Heart right ventricle (tissue), 16 donors: ENCODE measurements at regions not wholly inside any gene's neighbourhood (a gene's known extent, or its start where the extent isn't known, plus 50 kb on each side); places are given as distances from the start of the nearest gene placed in this dataset.

Experiments used
- ATAC-seq, 8 donors: fragments of 200-7000 bp; cut with Tn5 transposase; one replicate each; pipeline ENCODE4 v1.9.1; 2020; ENCODE audit warnings: mild to moderate bottlenecking in 8 of 8, moderate library complexity in 8 of 8, moderate number of reproducible peaks in 1 of 8
- DNase-seq, 2 donors: peaks; one replicate each; pipeline ENCODE4 v3.0.0-alpha.2; 2020
- H3K27ac ChIP-seq, 10 donors: fragments of 200-600 bp; sonication (generic) in 2 of 10; one replicate each; pipeline versions ENCODE4 v1.5.0 to v1.8.0; 2020 to 2022; ENCODE audit warnings: mild to moderate bottlenecking in 3 of 10
- H3K27me3 ChIP-seq, 7 donors: fragments of 200-600 bp; one replicate each; pipeline ENCODE4 v1.8.0; 2021 to 2022; ENCODE audit warnings: mild to moderate bottlenecking in 2 of 7
- H3K36me3 ChIP-seq, 9 donors: fragments of 200-600 bp; sonication (generic) in 1 of 9; one replicate each; pipeline versions ENCODE4 v1.5.0 to v1.8.0; 2020 to 2022; ENCODE audit warnings: mild to moderate bottlenecking in 2 of 9
- H3K4me1 ChIP-seq, 9 donors: fragments of 200-600 bp; sonication (generic) in 1 of 9; one replicate each; pipeline versions ENCODE4 v1.5.0 to v1.8.0; 2020 to 2022; ENCODE audit warnings: mild to moderate bottlenecking in 4 of 9
- H3K4me3 ChIP-seq, 10 donors: fragments of 200-600 bp; sonication (generic) in 2 of 10; one replicate each; pipeline versions ENCODE4 v1.5.0 to v1.8.0; 2020 to 2022; ENCODE audit warnings: mild to moderate bottlenecking in 7 of 10, moderate library complexity in 2 of 10
- H3K9me3 ChIP-seq, 11 donors: fragments of 200-600 bp in 10 of 11; sonication (generic) in 2 of 11; one replicate each; pipeline versions ENCODE4 v1.5.0 to v1.8.0; 2013 to 2022; ENCODE audit warnings: mild to moderate bottlenecking in 2 of 11, control low read depth in 1 of 11, moderate library complexity in 1 of 11
- CTCF ChIP-seq, 9 donors: fragments of 200-600 bp; sonication (generic) in 2 of 9; IDR thresholded peaks; one replicate each; pipeline versions ENCODE4 v1.5.0 to v1.8.0; 2021 to 2022; ENCODE audit warnings: antibody characterized with exemption in 9 of 9, mild to moderate bottlenecking in 5 of 9, moderate library complexity in 1 of 9
- WGBS, 2 donors: extraction: QIAGEN DNeasy Blood & Tissue Kit; methylation state at CpG; one replicate each; pipeline ENCODE4 v1.1.7; 2013; ENCODE audit warnings: inconsistent platforms in 1 of 2; 5-methylcytosine and 5-hydroxymethylcytosine counted together
- intact Hi-C, 10 donors: fragments of 100-400 bp; cut with DNase I; formaldehyde crosslinking; loops; one replicate each; pipeline versions ENCODE4 v1.11.1 to v1.14.2; 2022
- donor health status: Arrhythmogenic right ventricular cardiomyopathy.
- donor health status: ischemic (EF 13 %, LVEDD 7.1; RV severe dilation, severe dysfunction).
- donor health status: healthy with polysubstance abuse.
- donor health status: DM: no; HTN: yes; CAD: no.
- donor health status: DM: no; HTN: no; CAD: no.
- donor health status: ischemic (EF 25% LVEDD 6.9; RV normal size, moderate dysfunction).
- donor health status: ischemic (EF 25% LVEDD 5.7; RV mildly dilated, moderate dysfunction).
- donor health status: healthy.
- donor health status: DM: yes; HTN: yes; CAD: no.
- donor health status: Ischemic cardiomyopathy.
- donor health status: ischemic (EF 35%, LVEDD 5.7; RV mildly dilated, moderate dysfunction).
- donor health status: nonischemic (EF 11% LVEDD 7.7; RV severe dilation, severe dysfunction).
- donor health status: DM: yes; HTN: yes; CAD: no.
- donor health status: PGD.
- donor health status: ischemic (EF 29% LVEDD 5.4; RV normal size, mild dysfunction).
- donor health status: nonischemic (EF 23%, LVEDD 6.1; RV moderate dilation, normal function).

GRCh38 chr11:87662287-87662686 is 513.0 kb downstream of the RAB38 start:
- peaks cover 0 to 4% (median 0%) of the 10 kb centered on the region in 7 donors for H3K27me3 ChIP-seq
- DNase-seq (no peak), ATAC-seq (no peak)
- no peak overlapping the region for H3K27ac ChIP-seq
- H3K4me3 ChIP-seq: no peak overlapping the region
- intact Hi-C loops: no loop called here
- TF ChIP-seq CTCF (IDR thresholded peaks at IDR 0.05): no peak
- no peaks in the 10 kb centered on the region for H3K9me3 ChIP-seq
- H3K4me1 ChIP-seq: no peaks in the 10 kb centered on the region
- H3K36me3 ChIP-seq: no peaks in the 10 kb centered on the region

- H3K27me3 ChIP-seq: peaks cover 0 to 4% (median 0%) of the 10 kb centered on the region in 7 donors
- no peak for TF ChIP-seq CTCF (IDR thresholded peaks at IDR 0.05)
- H3K36me3 ChIP-seq: no peaks in the 10 kb centered on the region
- no peaks in the 10 kb centered on the region for H3K4me1 ChIP-seq
- no peak overlapping the region for H3K27ac ChIP-seq
- H3K9me3 ChIP-seq: no peaks in the 10 kb centered on the region
- ATAC-seq (no peak), DNase-seq (no peak)
- WGBS, 2 donors: 57 to 62% methylated on average over 5 of the region's 5 CpGs
- intact Hi-C loops: no loop called here
- H3K4me3 ChIP-seq: no peak overlapping the region
Measured at GRCh38 chr11:87660926-87661660, 514.1 kb downstream of the RAB38 start.

GRCh38 chr11:87659807-87660206 is 515.4 kb downstream of the RAB38 start:
- Histone ChIP-seq H3K4me1 (no peaks in the 10 kb centered on the region), H3K27me3 (no peaks in the 10 kb centered on the region), H3K36me3 (no peaks in the 10 kb centered on the region), H3K4me3 (no peak overlapping the region), H3K9me3 (no peaks in the 10 kb centered on the region), H3K27ac (no peak overlapping the region)
- no peak for TF ChIP-seq CTCF (IDR thresholded peaks at IDR 0.05)
- intact Hi-C loops: no loop called here
- WGBS, 2 donors: 83 to 85% methylated on average over 5 of the region's 5 CpGs
- ATAC-seq: no peak
- no peak for DNase-seq

DNA sequence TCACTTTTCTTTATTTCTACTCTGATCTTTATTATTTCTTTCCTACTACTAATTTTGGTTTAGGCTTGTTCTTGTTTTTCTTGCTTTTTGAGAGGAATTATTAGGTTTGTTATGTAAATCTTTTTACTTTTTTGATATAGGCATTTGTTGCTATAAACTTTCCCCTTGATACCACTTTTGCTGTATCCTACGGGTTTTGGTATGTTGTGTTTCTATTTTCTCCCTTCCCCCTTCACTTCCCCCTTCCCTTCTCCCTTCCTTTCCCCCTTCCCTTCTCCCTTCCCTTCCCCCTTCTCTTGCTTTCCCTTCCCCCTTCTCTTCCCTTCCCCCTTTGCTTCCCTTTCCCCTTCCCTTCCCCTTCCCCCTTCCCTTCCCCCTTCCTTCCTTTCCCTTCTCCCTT is 529.6 kb downstream of the RAB38 start:
- no peak for TF ChIP-seq CTCF (IDR thresholded peaks at IDR 0.05)
- no peak for DNase-seq
- H3K4me3 ChIP-seq: no peak overlapping the region
- 87 to 95% methylated on average over 1 of the region's 1 CpG for WGBS, 2 donors
- H3K9me3 ChIP-seq: peaks cover 0 to 16% (median 0%) of the 10 kb centered on the region in 11 donors
- H3K27me3 ChIP-seq: no peaks in the 10 kb centered on the region
- no peak for ATAC-seq
- no peaks in the 10 kb centered on the region for H3K4me1 ChIP-seq
- no peaks in the 10 kb centered on the region for H3K36me3 ChIP-seq
- intact Hi-C loops: no loop called here
- no peak overlapping the region for H3K27ac ChIP-seq
